ENCODE measurements at regions not wholly inside any gene's neighbourhood (a gene's known extent, or its start where the extent isn't known, plus 50 kb on each side); places are given as distances from the start of the nearest gene placed in this dataset.

DNA sequence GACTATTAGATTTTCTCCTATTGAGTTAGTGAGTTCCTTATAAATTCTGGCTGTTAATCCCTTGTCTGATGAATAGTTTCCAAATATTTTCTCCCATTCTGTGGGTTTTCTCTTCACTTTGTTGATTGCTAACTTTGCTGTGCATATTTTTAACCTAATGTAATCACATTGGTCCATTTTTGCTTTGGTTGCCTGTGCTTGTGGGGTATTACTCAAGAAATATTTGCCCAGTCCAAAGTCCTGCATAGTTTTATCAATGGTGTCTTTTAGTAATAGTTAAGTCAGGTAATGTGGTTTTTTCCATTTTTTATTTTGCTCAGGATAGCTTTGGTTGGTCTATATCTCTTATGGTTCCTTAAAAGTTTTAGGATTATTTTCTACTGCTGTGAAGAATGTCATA is 490.3 kb downstream of the ARAP2 start:
- CTCF ChIA-PET = no interaction called here
- DNase-seq = no peak
- intact Hi-C loops (cut with micrococcal nuclease; ENCODE audit: unreplicated experiment) = no loop called here
- no TSS peak for BruUV-seq (replicated peaks)
- no peaks in the 10 kb centered on the region for H3K4me1 Mint-ChIP-seq (ENCODE audit: low read depth, unreplicated experiment)
- TF ChIP-seq, protein P1, sequence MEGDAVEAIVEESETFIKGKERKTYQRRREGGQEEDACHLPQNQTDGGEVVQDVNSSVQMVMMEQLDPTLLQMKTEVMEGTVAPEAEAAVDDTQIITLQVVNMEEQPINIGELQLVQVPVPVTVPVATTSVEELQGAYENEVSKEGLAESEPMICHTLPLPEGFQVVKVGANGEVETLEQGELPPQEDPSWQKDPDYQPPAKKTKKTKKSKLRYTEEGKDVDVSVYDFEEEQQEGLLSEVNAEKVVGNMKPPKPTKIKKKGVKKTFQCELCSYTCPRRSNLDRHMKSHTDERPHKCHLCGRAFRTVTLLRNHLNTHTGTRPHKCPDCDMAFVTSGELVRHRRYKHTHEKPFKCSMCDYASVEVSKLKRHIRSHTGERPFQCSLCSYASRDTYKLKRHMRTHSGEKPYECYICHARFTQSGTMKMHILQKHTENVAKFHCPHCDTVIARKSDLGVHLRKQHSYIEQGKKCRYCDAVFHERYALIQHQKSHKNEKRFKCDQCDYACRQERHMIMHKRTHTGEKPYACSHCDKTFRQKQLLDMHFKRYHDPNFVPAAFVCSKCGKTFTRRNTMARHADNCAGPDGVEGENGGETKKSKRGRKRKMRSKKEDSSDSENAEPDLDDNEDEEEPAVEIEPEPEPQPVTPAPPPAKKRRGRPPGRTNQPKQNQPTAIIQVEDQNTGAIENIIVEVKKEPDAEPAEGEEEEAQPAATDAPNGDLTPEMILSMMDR (IDR thresholded peaks at IDR 0.05; ENCODE audit: unreplicated experiment) = no peak
- H3K9me3 Mint-ChIP-seq (ENCODE audit: low read depth, unreplicated experiment) = peaks cover 15% of the 10 kb centered on the region
- no peak overlapping the region for H3K27ac Mint-ChIP-seq (ENCODE audit: unreplicated experiment)
- H3K36me3 Mint-ChIP-seq (ENCODE audit: insufficient read depth, unreplicated experiment) = no peaks in the 10 kb centered on the region
- H3K4me3 Mint-ChIP-seq (ENCODE audit: low read depth, unreplicated experiment) = no peak overlapping the region
- no peaks in the 10 kb centered on the region for H3K27me3 Mint-ChIP-seq (ENCODE audit: unreplicated experiment)

DNA sequence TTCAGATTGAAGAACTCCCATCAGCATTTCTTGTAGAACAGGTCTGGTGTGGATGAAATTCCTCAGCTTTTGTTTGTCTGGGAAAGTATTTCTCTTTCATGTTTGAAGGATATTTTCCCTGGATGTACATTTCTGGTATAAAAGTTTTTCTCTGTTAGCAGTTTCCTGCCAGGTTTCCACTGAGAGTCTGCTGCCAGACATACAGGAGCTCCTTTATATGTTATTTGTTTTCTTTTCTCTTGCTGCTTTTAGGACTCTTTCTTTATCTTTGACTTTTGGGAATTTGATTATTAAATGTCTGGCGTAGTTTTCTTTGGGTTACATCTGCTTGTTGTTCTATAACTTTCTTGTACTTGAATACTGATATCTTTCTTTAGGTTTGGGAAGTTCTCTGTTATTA is 486.5 kb downstream of the ARAP2 start:
- H3K36me3 Mint-ChIP-seq (ENCODE audit: insufficient read depth, unreplicated experiment) = no peaks in the 10 kb centered on the region
- H3K27ac Mint-ChIP-seq (ENCODE audit: unreplicated experiment) = no peak overlapping the region
- CTCF ChIA-PET = no interaction called here
- H3K9me3 Mint-ChIP-seq (ENCODE audit: low read depth, unreplicated experiment) = peaks cover 15% of the 10 kb centered on the region
- TF ChIP-seq, protein P1 (IDR thresholded peaks at IDR 0.05; ENCODE audit: unreplicated experiment) = no peak
- no peak for DNase-seq
- intact Hi-C loops (cut with micrococcal nuclease; ENCODE audit: unreplicated experiment) = no loop called here
- no peaks in the 10 kb centered on the region for H3K27me3 Mint-ChIP-seq (ENCODE audit: unreplicated experiment)
- no TSS peak for BruUV-seq (replicated peaks)
- no peaks in the 10 kb centered on the region for H3K4me1 Mint-ChIP-seq (ENCODE audit: low read depth, unreplicated experiment)
- H3K4me3 Mint-ChIP-seq (ENCODE audit: low read depth, unreplicated experiment) = no peak overlapping the region

DNA sequence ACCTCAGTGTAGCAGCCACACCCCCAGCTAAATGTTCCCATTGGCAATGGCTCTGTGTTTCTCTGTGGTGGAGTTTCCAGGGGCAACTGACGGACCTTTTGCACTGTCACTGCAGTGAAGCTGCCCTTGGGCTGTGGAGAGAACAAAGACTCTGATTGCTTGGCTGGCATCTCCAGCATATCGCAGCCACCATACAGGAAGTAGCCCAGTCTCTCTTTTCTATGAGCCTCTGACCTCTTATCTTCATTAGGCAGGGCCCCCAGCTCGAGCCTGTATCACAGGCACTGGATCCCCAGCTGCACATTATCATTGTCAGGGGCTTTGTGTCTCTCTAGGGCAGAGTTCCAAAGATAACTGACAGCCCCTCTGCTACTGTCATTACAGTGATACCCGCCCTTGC is 483.5 kb downstream of the ARAP2 start:
- DNase-seq = no peak
- BruUV-seq (replicated peaks) = no TSS peak
- Mint-ChIP-seq H3K4me3 (ENCODE audit: low read depth, unreplicated experiment) (no peak overlapping the region), H3K4me1 (ENCODE audit: low read depth, unreplicated experiment) (no peaks in the 10 kb centered on the region), H3K27ac (ENCODE audit: unreplicated experiment) (no peak overlapping the region), H3K9me3 (ENCODE audit: low read depth, unreplicated experiment) (peaks cover 9% of the 10 kb centered on the region), H3K36me3 (ENCODE audit: insufficient read depth, unreplicated experiment) (no peaks in the 10 kb centered on the region), H3K27me3 (ENCODE audit: unreplicated experiment) (no peaks in the 10 kb centered on the region)
- intact Hi-C loops (cut with micrococcal nuclease; ENCODE audit: unreplicated experiment) = no loop called here
- TF ChIP-seq, protein P1 (IDR thresholded peaks at IDR 0.05; ENCODE audit: unreplicated experiment) = no peak
- CTCF ChIA-PET = no interaction called here

GRCh38 chr4:35771571-35771970 is 472.7 kb downstream of the ARAP2 start:
- Mint-ChIP-seq H3K4me3 (ENCODE audit: low read depth, unreplicated experiment) (no peak overlapping the region), H3K4me1 (ENCODE audit: low read depth, unreplicated experiment) (no peaks in the 10 kb centered on the region), H3K27me3 (ENCODE audit: unreplicated experiment) (no peaks in the 10 kb centered on the region), H3K9me3 (ENCODE audit: low read depth, unreplicated experiment) (no peaks in the 10 kb centered on the region), H3K36me3 (ENCODE audit: insufficient read depth, unreplicated experiment) (no peaks in the 10 kb centered on the region), H3K27ac (ENCODE audit: unreplicated experiment) (no peak overlapping the region)
- CTCF ChIA-PET = no interaction called here
- BruUV-seq (replicated peaks) = no TSS peak
- intact Hi-C loops (cut with micrococcal nuclease; ENCODE audit: unreplicated experiment) = no loop called here
- TF ChIP-seq, protein P1 (IDR thresholded peaks at IDR 0.05; ENCODE audit: unreplicated experiment) = no peak
- DNase-seq = no peak

DNA sequence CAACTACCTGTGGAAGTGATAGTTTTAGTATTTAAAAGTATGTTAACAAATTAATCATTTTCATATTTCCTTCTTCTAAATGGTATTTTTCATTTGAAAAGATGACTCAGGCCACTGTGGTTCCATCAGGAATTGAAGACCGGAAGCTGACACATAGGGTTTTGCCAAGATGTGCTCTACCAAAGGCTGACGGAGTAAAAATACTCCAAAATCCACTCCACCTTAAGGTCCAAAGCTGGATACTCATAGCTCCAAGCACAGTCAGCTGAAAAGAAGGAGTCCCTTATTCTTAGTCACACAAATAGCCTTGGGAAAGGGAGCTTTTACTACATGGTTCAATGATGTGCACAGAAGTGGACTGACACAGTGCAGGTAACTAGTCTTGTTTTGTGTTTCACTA is 472.0 kb downstream of the ARAP2 start:
- no peaks in the 10 kb centered on the region for H3K36me3 Mint-ChIP-seq (ENCODE audit: insufficient read depth, unreplicated experiment)
- no peak for DNase-seq
- H3K27me3 Mint-ChIP-seq (ENCODE audit: unreplicated experiment) = no peaks in the 10 kb centered on the region
- H3K4me1 Mint-ChIP-seq (ENCODE audit: low read depth, unreplicated experiment) = no peaks in the 10 kb centered on the region
- no TSS peak for BruUV-seq (replicated peaks)
- TF ChIP-seq, protein P1 (IDR thresholded peaks at IDR 0.05; ENCODE audit: unreplicated experiment) = no peak
- intact Hi-C loops (cut with micrococcal nuclease; ENCODE audit: unreplicated experiment) = no loop called here
- no peaks in the 10 kb centered on the region for H3K9me3 Mint-ChIP-seq (ENCODE audit: low read depth, unreplicated experiment)
- H3K4me3 Mint-ChIP-seq (ENCODE audit: low read depth, unreplicated experiment) = no peak overlapping the region
- no peak overlapping the region for H3K27ac Mint-ChIP-seq (ENCODE audit: unreplicated experiment)
- CTCF ChIA-PET = no interaction called here

Measured in Calu3 (cell line).